Dermis microvascular lymphatic vessel endothelial cell (primary cell): ENCODE measurements at regions not wholly inside any gene's neighbourhood (a gene's known extent, or its start where the extent isn't known, plus 50 kb on each side); places are given as distances from the start of the nearest gene placed in this dataset.

Source experiments
- DNase-seq, 2 donors: peaks; one replicate each; pipeline versions ENCODE4 v3.0.0 to v3.0.0-alpha.2; 2010; ENCODE audit warnings: low read depth in 2 of 2

- DNase-seq, result peak; percentile 18 to 26
These were observed 51.9 kb upstream of the USP47 start for GRCh38 chr11:11789735-11790369.

- DNase-seq, result no peak
These were observed 53.6 kb upstream of the USP47 start for GRCh38 chr11:11788063-11788710.

GRCh38 chr11:11787305-11788062, 54.3 kb upstream of the USP47 start:
- peak; percentile 59 to 74 for DNase-seq

- peak; percentile 18 to 25 for DNase-seq
These were observed 55.0 kb upstream of the USP47 start for GRCh38 chr11:11786771-11787170.

GRCh38 chr11:11786234-11786633, 55.5 kb upstream of the USP47 start:
- DNase-seq, result no peak

GRCh38 chr11:11782532-11783110, 59.2 kb upstream of the USP47 start:
- DNase-seq, result no peak

GRCh38 chr11:11780858-11781257, 60.9 kb upstream of the USP47 start:
- DNase-seq, result no peak

- DNase-seq, result no peak
These were observed 61.8 kb upstream of the USP47 start for GRCh38 chr11:11779975-11780374.

GRCh38 chr11:11777897-11778296, 63.9 kb upstream of the USP47 start:
- no peak for DNase-seq

- DNase-seq, result no peak
These were observed 65.1 kb upstream of the USP47 start for GRCh38 chr11:11776714-11777113.

GRCh38 chr11:11774928-11775327, 66.8 kb upstream of the USP47 start:
- no peak for DNase-seq

- no peak for DNase-seq
These were observed 68.8 kb upstream of the USP47 start for GRCh38 chr11:11772865-11773515.

GRCh38 chr11:11770921-11771486, 70.8 kb upstream of the USP47 start:
- DNase-seq, result no peak

- no peak for DNase-seq
These were observed 71.5 kb upstream of the USP47 start for GRCh38 chr11:11770296-11770695.

GRCh38 chr11:11769782-11770181, 72.0 kb upstream of the USP47 start:
- DNase-seq, result no peak

GRCh38 chr11:11769362-11769761, 72.4 kb upstream of the USP47 start:
- no peak for DNase-seq

GRCh38 chr11:11764423-11764803, 77.4 kb upstream of the USP47 start:
- no peak for DNase-seq

- no peak for DNase-seq
These were observed 77.9 kb upstream of the USP47 start for GRCh38 chr11:11763796-11764422.

- no peak for DNase-seq
These were observed 80.9 kb upstream of the USP47 start for GRCh38 chr11:11760838-11761237.

GRCh38 chr11:11758603-11759196, 83.1 kb upstream of the USP47 start:
- DNase-seq, result no peak

GRCh38 chr11:11757909-11758308, 83.9 kb upstream of the USP47 start:
- DNase-seq, result no peak
